H9 (cell line): ENCODE measurements at regions not wholly inside any gene's neighbourhood (a gene's known extent, or its start where the extent isn't known, plus 50 kb on each side); places are given as distances from the start of the nearest gene placed in this dataset.

Experiments
- DNase-seq: peaks from one replicate; pipeline ENCODE4 v3.0.0-alpha.2; 2017
- H2AFZ ChIP-seq: one replicate; pipeline ENCODE4 v1.6.1; 2013; ENCODE audit warnings: mild to moderate bottlenecking, low read length, control low read depth, moderate library complexity
- H2AK5ac ChIP-seq: 2 replicates; pipeline ENCODE4 v1.6.1; 2013; ENCODE audit warnings: low read length, control low read depth, mixed read lengths; ENCODE audit not compliant: insufficient read length
- H2BK120ac ChIP-seq: one replicate; pipeline ENCODE4 v1.6.1; 2013; ENCODE audit warnings: low read depth, mild to moderate bottlenecking, low read length, control low read depth, inconsistent platforms; ENCODE audit not compliant: poor library complexity, severe bottlenecking
- H2BK12ac ChIP-seq: 2 replicates; pipeline ENCODE4 v1.6.1; 2013; ENCODE audit warnings: low read length, control low read depth, mixed read lengths, low read depth; ENCODE audit not compliant: insufficient read length
- H2BK15ac ChIP-seq: 2 replicates; pipeline ENCODE4 v1.6.1; 2013; ENCODE audit warnings: low read depth, low read length, control low read depth
- H2BK20ac ChIP-seq: one replicate; pipeline ENCODE4 v1.6.1; 2013; ENCODE audit warnings: low read depth, mild to moderate bottlenecking, low read length, control low read depth, inconsistent platforms; ENCODE audit not compliant: poor library complexity, severe bottlenecking
- H2BK5ac ChIP-seq: 2 replicates; pipeline ENCODE4 v1.6.1; 2013; ENCODE audit warnings: low read length, control low read depth, mixed read lengths; ENCODE audit not compliant: insufficient read length
- H3K14ac ChIP-seq: 2 replicates; pipeline ENCODE4 v1.6.1; 2013; ENCODE audit warnings: low read length, control low read depth; ENCODE audit not compliant: insufficient read depth
- H3K18ac ChIP-seq: 2 replicates; pipeline ENCODE4 v1.6.1; 2013; ENCODE audit warnings: low read depth, mild to moderate bottlenecking, mixed read lengths, low read length, control low read depth; ENCODE audit not compliant: insufficient read length
- H3K23ac ChIP-seq: 2 replicates; pipeline ENCODE4 v1.6.1; 2013; ENCODE audit warnings: low read length, control low read depth, mixed read lengths, low read depth; ENCODE audit not compliant: insufficient read length
- H3K23me2 ChIP-seq: 2 replicates; pipeline ENCODE4 v1.6.1; 2013; ENCODE audit warnings: low read depth, mild to moderate bottlenecking, mixed read lengths, low read length, control low read depth; ENCODE audit not compliant: insufficient read length, poor library complexity, severe bottlenecking
- H3K27ac ChIP-seq: 2 replicates; pipeline ENCODE4 v1.5.1; 2013; ENCODE audit warnings: low read length, control low read depth, mixed read lengths, low read depth; ENCODE audit not compliant: insufficient read length
- H3K27me3 ChIP-seq: 2 replicates; pipeline ENCODE4 v1.6.1; 2013; ENCODE audit warnings: low read length, control low read depth, inconsistent platforms; ENCODE audit not compliant: insufficient read depth
- H3K4ac ChIP-seq: 2 replicates; pipeline ENCODE4 v1.6.1; 2013; ENCODE audit warnings: low read depth, mild to moderate bottlenecking, control low read depth, inconsistent platforms, low read length, moderate library complexity
- H3K4me1 ChIP-seq: 2 replicates; pipeline ENCODE4 v1.6.1; 2013; ENCODE audit warnings: low read length, control low read depth, inconsistent platforms; ENCODE audit not compliant: insufficient read depth
- H3K4me2 ChIP-seq: 2 replicates; pipeline ENCODE4 v1.6.1; 2013; ENCODE audit warnings: low read length, control low read depth, mixed read lengths; ENCODE audit not compliant: insufficient read length, insufficient read depth
- H3K56ac ChIP-seq: 2 replicates; pipeline ENCODE4 v1.6.1; 2013; ENCODE audit warnings: low read depth, mild to moderate bottlenecking, mixed read lengths, low read length, control low read depth; ENCODE audit not compliant: insufficient read length
- H3K79me1 ChIP-seq: 2 replicates; pipeline ENCODE4 v1.6.1; 2013; ENCODE audit warnings: low read depth, mild to moderate bottlenecking, moderate library complexity, low read length, control low read depth, inconsistent platforms; ENCODE audit not compliant: insufficient read depth, poor library complexity, severe bottlenecking
- H3K79me2 ChIP-seq: 2 replicates; pipeline ENCODE4 v1.6.1; 2013; ENCODE audit warnings: low read length, control low read depth, inconsistent platforms; ENCODE audit not compliant: insufficient read depth
- H3K9ac ChIP-seq: 2 replicates; pipeline ENCODE4 v1.6.1; 2013; ENCODE audit warnings: low read length, control low read depth, mixed read lengths; ENCODE audit not compliant: insufficient read length; ENCODE audit errors: extremely low read depth
- H3K9me3 ChIP-seq: one replicate; pipeline ENCODE4 v1.6.1; 2013; ENCODE audit warnings: low read depth, low read length, inconsistent platforms; ENCODE audit not compliant: control insufficient read depth
- H3T11ph ChIP-seq: one replicate; pipeline ENCODE4 v1.6.1; 2013; ENCODE audit warnings: mild to moderate bottlenecking, low read length, control low read depth, inconsistent platforms
- H4K20me1 ChIP-seq: one replicate; pipeline ENCODE4 v1.6.1; 2013; ENCODE audit not compliant: control insufficient read depth, insufficient read length, insufficient read depth
- H4K5ac ChIP-seq: 2 replicates; pipeline ENCODE4 v1.6.1; 2013; ENCODE audit warnings: low read depth, mild to moderate bottlenecking, mixed read lengths, low read length, control low read depth; ENCODE audit not compliant: insufficient read length
- H4K8ac ChIP-seq: replicated peaks from 2 replicates; pipeline ENCODE4 v1.6.1; 2013; ENCODE audit warnings: low read length, control low read depth, mixed read lengths, low read depth; ENCODE audit not compliant: insufficient read length
- H4K91ac ChIP-seq: 2 replicates; pipeline ENCODE4 v1.6.1; 2013; ENCODE audit warnings: low read depth, mild to moderate bottlenecking, moderate library complexity, mixed read lengths, low read length, control low read depth; ENCODE audit not compliant: insufficient read length
- H3K27ac Mint-ChIP-seq, 3 experiments: 2 replicates in 2 of 3; 3 replicates in 1 of 3; pipeline ENCODE4 v1.8.0; 2020 to 2021; ENCODE audit warnings: mixed read lengths in 3 of 3, mild to moderate bottlenecking in 1 of 3, moderate library complexity in 1 of 3
- H3K27me3 Mint-ChIP-seq: 2 replicates; pipeline ENCODE4 v1.8.0; 2021; ENCODE audit warnings: low read depth, mild to moderate bottlenecking, moderate library complexity, mixed read lengths
- H3K36me3 Mint-ChIP-seq, 3 experiments: 2 replicates in 2 of 3; 3 replicates in 1 of 3; pipeline ENCODE4 v1.8.0; 2020 to 2021; ENCODE audit warnings: low read depth in 3 of 3, mixed read lengths in 3 of 3; ENCODE audit not compliant: insufficient read depth in 1 of 3
- H3K4me1 Mint-ChIP-seq, 2 experiments: 2 replicates each; pipeline ENCODE4 v1.8.0; 2020; ENCODE audit warnings: mixed read lengths in 2 of 2
- H3K4me3 Mint-ChIP-seq, 2 experiments: 2 replicates in 1 of 2; 3 replicates in 1 of 2; pipeline ENCODE4 v1.8.0; 2020 to 2021; ENCODE audit warnings: mild to moderate bottlenecking in 2 of 2, mixed read lengths in 2 of 2, moderate library complexity in 1 of 2
- H3K9me3 Mint-ChIP-seq, 2 experiments: 2 replicates in 1 of 2; 3 replicates in 1 of 2; pipeline ENCODE4 v1.8.0; 2020; ENCODE audit warnings: mild to moderate bottlenecking in 2 of 2, mixed read lengths in 2 of 2, moderate library complexity in 1 of 2
- WGBS: extraction: QIAGEN DNeasy Blood & Tissue Kit; methylation state at CpG from one replicate; pipeline ENCODE4 v1.1.7; 2013; ENCODE audit warnings: missing lambda C conversion rate, low lambda C conversion rate, mixed read lengths; ENCODE audit not compliant: insufficient read length; ENCODE audit errors: extremely low coverage; 5-methylcytosine and 5-hydroxymethylcytosine counted together
- TF ChIP-seq, protein P1 (sequence below): fragments of 200-600 bp; sonication (generic); conservative IDR thresholded peaks from 3 replicates; pipeline ENCODE4 v1.8.0; 2021; ENCODE audit warnings: antibody characterized with exemption, mild to moderate bottlenecking

DNA sequence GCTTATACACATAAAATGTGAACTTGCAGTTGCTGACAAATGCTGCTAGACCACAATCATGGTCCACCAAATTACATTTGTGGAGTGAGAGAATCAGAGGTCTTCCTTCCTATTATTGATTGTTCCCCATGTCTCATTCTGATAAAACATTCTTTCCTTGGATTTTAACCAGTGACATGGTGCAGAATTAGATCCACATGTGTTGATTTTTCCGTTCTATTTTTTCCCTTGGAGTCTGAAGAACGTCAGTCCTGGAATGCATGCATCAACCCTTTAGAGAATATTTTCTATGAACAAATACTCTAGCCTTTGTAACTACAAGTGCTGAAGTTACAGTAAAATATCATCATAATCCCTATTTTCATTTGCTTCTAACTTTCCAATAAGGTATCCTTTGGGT, 170.7 kb upstream of the SPRY4 start:
- no peak overlapping the region for H2AFZ ChIP-seq
- no peak overlapping the region for H3K9ac ChIP-seq
- WGBS = no CpG with 5 or more reads among the region's 2 CpGs
- H3K4me2 ChIP-seq = no peak overlapping the region
- H2BK5ac ChIP-seq = no peak overlapping the region
- no peaks in the 10 kb centered on the region for H3K79me1 ChIP-seq
- H2BK20ac ChIP-seq = no peak overlapping the region
- H3K4ac ChIP-seq = no peak overlapping the region
- H4K8ac ChIP-seq = no peak overlapping the region
- H2AK5ac ChIP-seq = no peak overlapping the region
- H3K9me3 ChIP-seq = no peaks in the 10 kb centered on the region
- no peaks in the 10 kb centered on the region for H3K27me3 Mint-ChIP-seq
- H3K23me2 ChIP-seq = no peaks in the 10 kb centered on the region
- H3K27me3 ChIP-seq = no peaks in the 10 kb centered on the region
- H4K20me1 ChIP-seq = no peaks in the 10 kb centered on the region
- peaks cover 31 to 41% of the 10 kb centered on the region in 2 experiments for H3K4me1 Mint-ChIP-seq
- peaks cover 0 to 2% (median 0%) of the 10 kb centered on the region in 3 experiments; a peak in 2 of 7 replicates for H3K36me3 Mint-ChIP-seq
- no peak overlapping the region for H3K56ac ChIP-seq
- H3K4me3 Mint-ChIP-seq = no peak overlapping the region
- H2BK120ac ChIP-seq = no peak overlapping the region
- H3K27ac ChIP-seq = no peak overlapping the region
- no peak overlapping the region for H3K27ac Mint-ChIP-seq
- H3T11ph ChIP-seq = no peak overlapping the region
- TF ChIP-seq, protein P1, sequence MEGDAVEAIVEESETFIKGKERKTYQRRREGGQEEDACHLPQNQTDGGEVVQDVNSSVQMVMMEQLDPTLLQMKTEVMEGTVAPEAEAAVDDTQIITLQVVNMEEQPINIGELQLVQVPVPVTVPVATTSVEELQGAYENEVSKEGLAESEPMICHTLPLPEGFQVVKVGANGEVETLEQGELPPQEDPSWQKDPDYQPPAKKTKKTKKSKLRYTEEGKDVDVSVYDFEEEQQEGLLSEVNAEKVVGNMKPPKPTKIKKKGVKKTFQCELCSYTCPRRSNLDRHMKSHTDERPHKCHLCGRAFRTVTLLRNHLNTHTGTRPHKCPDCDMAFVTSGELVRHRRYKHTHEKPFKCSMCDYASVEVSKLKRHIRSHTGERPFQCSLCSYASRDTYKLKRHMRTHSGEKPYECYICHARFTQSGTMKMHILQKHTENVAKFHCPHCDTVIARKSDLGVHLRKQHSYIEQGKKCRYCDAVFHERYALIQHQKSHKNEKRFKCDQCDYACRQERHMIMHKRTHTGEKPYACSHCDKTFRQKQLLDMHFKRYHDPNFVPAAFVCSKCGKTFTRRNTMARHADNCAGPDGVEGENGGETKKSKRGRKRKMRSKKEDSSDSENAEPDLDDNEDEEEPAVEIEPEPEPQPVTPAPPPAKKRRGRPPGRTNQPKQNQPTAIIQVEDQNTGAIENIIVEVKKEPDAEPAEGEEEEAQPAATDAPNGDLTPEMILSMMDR = no peak
- no peak for DNase-seq
- H4K5ac ChIP-seq = no peak overlapping the region
- H3K23ac ChIP-seq = no peak overlapping the region
- no peak overlapping the region for H2BK12ac ChIP-seq
- H3K18ac ChIP-seq = no peak overlapping the region
- H4K91ac ChIP-seq = no peak overlapping the region
- H3K4me1 ChIP-seq = peaks cover 7% of the 10 kb centered on the region; the same call in 1 of the 2 replicates
- no peak overlapping the region for H3K14ac ChIP-seq
- no peaks in the 10 kb centered on the region for H3K9me3 Mint-ChIP-seq
- H3K79me2 ChIP-seq = no peaks in the 10 kb centered on the region
- H2BK15ac ChIP-seq = no peak overlapping the region
